Smooth muscle cell (in vitro differentiated cells): ENCODE measurements at regions not wholly inside any gene's neighbourhood (a gene's known extent, or its start where the extent isn't known, plus 50 kb on each side); places are given as distances from the start of the nearest gene placed in this dataset.
A peak's percentile ranks its signal among the peaks of the same experiment; 100 is the strongest.

Experiments used
- DNase-seq: peaks from one replicate; lab custom pipeline; 2025; ENCODE audit not compliant: unreplicated experiment; lab: John Stamatoyannopoulos, UW
- H2AFZ ChIP-seq: fragments of 200-600 bp; sonication (generic); 2 replicates; pipeline ENCODE4 v1.6.0; 2016; ENCODE audit warnings: antibody characterized with exemption, low read depth, mild to moderate bottlenecking
- H3F3A ChIP-seq: fragments of 200-600 bp; sonication (generic); 2 replicates; pipeline ENCODE4 v1.6.0; 2017; ENCODE audit warnings: antibody characterized with exemption, low read depth
- H3K27ac ChIP-seq: fragments of 200-600 bp; sonication (generic); 2 replicates; pipeline ENCODE4 v1.5.1; 2016; ENCODE audit warnings: low read depth, mild to moderate bottlenecking
- H3K27me3 ChIP-seq: fragments of 200-600 bp; sonication (generic); 2 replicates; pipeline ENCODE4 v1.6.1; 2016; ENCODE audit warnings: low read depth, mild to moderate bottlenecking
- H3K36me3 ChIP-seq: fragments of 200-600 bp; sonication (generic); 2 replicates; pipeline ENCODE4 v1.5.1; 2016; ENCODE audit warnings: low read depth
- H3K4me1 ChIP-seq: fragments of 200-600 bp; sonication (generic); 2 replicates; pipeline ENCODE4 v1.5.1; 2016; ENCODE audit warnings: low read depth
- H3K4me2 ChIP-seq: fragments of 200-600 bp; sonication (generic); 2 replicates; pipeline ENCODE4 v1.6.0; 2016; ENCODE audit warnings: mild to moderate bottlenecking
- H3K4me3 ChIP-seq: fragments of 200-600 bp; sonication (generic); 2 replicates; pipeline ENCODE4 v1.5.1; 2016; ENCODE audit warnings: mild to moderate bottlenecking
- H3K79me2 ChIP-seq: fragments of 200-600 bp; sonication (generic); 2 replicates; pipeline ENCODE4 v1.6.0; 2016; ENCODE audit warnings: low read depth, mild to moderate bottlenecking
- H3K9ac ChIP-seq: fragments of 200-600 bp; sonication (generic); 2 replicates; pipeline ENCODE4 v1.6.0; 2016; ENCODE audit warnings: low read depth
- H3K9me3 ChIP-seq: fragments of 200-600 bp; sonication (generic); replicated peaks from 2 replicates; pipeline ENCODE4 v1.5.1; 2016; ENCODE audit warnings: low read depth
- H4K20me1 ChIP-seq: fragments of 200-600 bp; sonication (generic); 2 replicates; pipeline ENCODE4 v1.6.0; 2016; ENCODE audit warnings: low read depth
- CTCF ChIP-seq: fragments of 200-600 bp; sonication (generic); IDR thresholded peaks from 2 replicates; pipeline ENCODE4 v1.5.1; 2017; ENCODE audit warnings: borderline replicate concordance, mild to moderate bottlenecking, antibody characterized with exemption; ENCODE audit not compliant: insufficient read depth, poor library complexity, severe bottlenecking
- WGBS: methylation state at CpG from one replicate; pipeline ENCODE4 v1.1.7; 2016; ENCODE audit warnings: low lambda C conversion rate; 5-methylcytosine and 5-hydroxymethylcytosine counted together

GRCh38 chr3:113051787-113052186, 61.0 kb downstream of the GTPBP8 start:
- Histone ChIP-seq H4K20me1 (no peaks in the 10 kb centered on the region), H3K4me2 (peak overlapping the region; percentile 76), H3K9me3 (no peaks in the 10 kb centered on the region), H3K27ac (peak overlapping the region; percentile 27), H3K9ac (no peak overlapping the region), H3K27me3 (peaks cover 6% of the 10 kb centered on the region), H2AFZ (peak overlapping the region; percentile 26), H3K36me3 (no peaks in the 10 kb centered on the region), H3K4me1 (peaks cover 11% of the 10 kb centered on the region), H3K4me3 (no peak overlapping the region), H3F3A (no peaks in the 10 kb centered on the region), H3K79me2 (no peaks in the 10 kb centered on the region)
- no peak for TF ChIP-seq CTCF
- WGBS: 81% methylated on average over 3 of the region's 3 CpGs
- DNase-seq: no peak

GRCh38 chr3:113053169-113053568, 62.4 kb downstream of the GTPBP8 start:
- Histone ChIP-seq H3F3A (no peaks in the 10 kb centered on the region), H3K9me3 (no peaks in the 10 kb centered on the region), H3K79me2 (no peaks in the 10 kb centered on the region), H3K4me2 (no peak overlapping the region), H4K20me1 (no peaks in the 10 kb centered on the region), H3K9ac (no peak overlapping the region), H3K4me3 (no peak overlapping the region), H3K36me3 (no peaks in the 10 kb centered on the region), H3K27me3 (peaks cover 6% of the 10 kb centered on the region), H2AFZ (no peak overlapping the region), H3K4me1 (peaks cover 11% of the 10 kb centered on the region), H3K27ac (no peak overlapping the region)
- no peak for TF ChIP-seq CTCF
- 92% methylated on average over 3 of the region's 3 CpGs for WGBS
- DNase-seq: no peak

- 62% methylated on average over 1 of the region's 1 CpG for WGBS
- Histone ChIP-seq H3K36me3 (no peaks in the 10 kb centered on the region), H3K4me2 (no peak overlapping the region), H2AFZ (no peak overlapping the region), H3K27me3 (peaks cover 6% of the 10 kb centered on the region), H3F3A (no peaks in the 10 kb centered on the region), H4K20me1 (no peaks in the 10 kb centered on the region), H3K9me3 (no peaks in the 10 kb centered on the region), H3K79me2 (no peaks in the 10 kb centered on the region), H3K27ac (no peak overlapping the region), H3K9ac (no peak overlapping the region), H3K4me1 (peaks cover 11% of the 10 kb centered on the region), H3K4me3 (no peak overlapping the region)
- DNase-seq: no peak
- TF ChIP-seq CTCF: no peak
Measured at GRCh38 chr3:113054552-113054951, 63.8 kb downstream of the GTPBP8 start.

GRCh38 chr3:113055201-113055600, 64.4 kb downstream of the GTPBP8 start:
- H3K9me3 ChIP-seq: no peaks in the 10 kb centered on the region
- no peak overlapping the region for H3K9ac ChIP-seq
- H2AFZ ChIP-seq: no peak overlapping the region
- H3F3A ChIP-seq: no peaks in the 10 kb centered on the region
- peaks cover 11% of the 10 kb centered on the region for H3K4me1 ChIP-seq
- H3K36me3 ChIP-seq: no peaks in the 10 kb centered on the region
- no peaks in the 10 kb centered on the region for H4K20me1 ChIP-seq
- H3K27me3 ChIP-seq: peaks cover 6% of the 10 kb centered on the region
- no peak overlapping the region for H3K4me2 ChIP-seq
- DNase-seq: no peak
- H3K27ac ChIP-seq: no peak overlapping the region
- no peaks in the 10 kb centered on the region for H3K79me2 ChIP-seq
- no peak overlapping the region for H3K4me3 ChIP-seq
- no peak for TF ChIP-seq CTCF
